NCI-H2196 (cell line): ENCODE measurements at regions not wholly inside any gene's neighbourhood (a gene's known extent, or its start where the extent isn't known, plus 50 kb on each side); places are given as distances from the start of the nearest gene placed in this dataset.
"Not testable (repeated sequence)": the region's sequence is repeated elsewhere in the genome, so short reads cannot be mapped to it uniquely, and the experiment has no call there.

Experiments
- DNase-seq: peaks from one replicate; lab custom pipeline; 2025; ENCODE audit not compliant: unreplicated experiment; lab: John Stamatoyannopoulos, UW

- DNase-seq: no peak
These were observed 255.0 kb upstream of the ZFP64 start for GRCh38 chr20:52446421-52447224.

- DNase-seq: no peak
These were observed 252.9 kb upstream of the ZFP64 start for GRCh38 chr20:52444455-52444854.

DNA sequence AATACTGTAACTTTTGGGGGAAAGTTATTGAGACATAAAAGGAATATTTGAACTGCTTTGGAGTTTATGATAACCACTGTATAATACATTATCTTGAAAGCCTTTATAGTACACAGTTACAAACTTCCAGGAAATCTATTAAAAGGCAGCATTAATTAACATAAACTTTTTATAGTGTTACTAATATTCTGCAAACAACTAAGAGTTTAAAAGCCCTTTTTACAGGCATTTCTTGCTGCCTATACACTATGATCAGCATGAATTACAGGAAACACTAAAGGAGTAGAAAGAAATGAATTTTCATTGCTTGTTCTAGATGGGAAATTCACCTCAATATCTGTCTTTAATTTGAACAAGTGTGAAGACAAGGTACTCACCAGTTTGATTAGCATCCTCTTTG is 252.3 kb upstream of the ZFP64 start:
- DNase-seq: no peak

DNA sequence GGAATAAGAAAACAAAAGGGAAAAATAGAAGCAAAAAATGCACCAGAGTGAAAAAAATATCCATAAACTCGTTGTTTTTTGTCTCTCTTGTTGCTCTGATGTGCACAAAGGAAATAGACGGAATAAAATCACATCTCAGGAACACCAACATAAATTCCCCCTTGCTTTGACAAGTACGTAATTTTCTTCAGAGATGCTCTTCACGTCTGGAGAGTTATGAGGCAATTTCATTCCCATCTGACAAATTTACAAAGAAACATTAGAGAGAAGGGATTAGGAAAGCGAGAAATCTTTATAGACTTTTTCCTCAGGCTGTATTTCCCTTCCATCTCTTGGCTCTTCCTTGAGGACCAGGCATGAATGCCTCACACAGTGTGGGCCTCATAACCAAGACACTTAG is 250.1 kb upstream of the ZFP64 start:
- no peak for DNase-seq

- no peak for DNase-seq
These were observed 247.8 kb upstream of the ZFP64 start for GRCh38 chr20:52439375-52439774.

DNA sequence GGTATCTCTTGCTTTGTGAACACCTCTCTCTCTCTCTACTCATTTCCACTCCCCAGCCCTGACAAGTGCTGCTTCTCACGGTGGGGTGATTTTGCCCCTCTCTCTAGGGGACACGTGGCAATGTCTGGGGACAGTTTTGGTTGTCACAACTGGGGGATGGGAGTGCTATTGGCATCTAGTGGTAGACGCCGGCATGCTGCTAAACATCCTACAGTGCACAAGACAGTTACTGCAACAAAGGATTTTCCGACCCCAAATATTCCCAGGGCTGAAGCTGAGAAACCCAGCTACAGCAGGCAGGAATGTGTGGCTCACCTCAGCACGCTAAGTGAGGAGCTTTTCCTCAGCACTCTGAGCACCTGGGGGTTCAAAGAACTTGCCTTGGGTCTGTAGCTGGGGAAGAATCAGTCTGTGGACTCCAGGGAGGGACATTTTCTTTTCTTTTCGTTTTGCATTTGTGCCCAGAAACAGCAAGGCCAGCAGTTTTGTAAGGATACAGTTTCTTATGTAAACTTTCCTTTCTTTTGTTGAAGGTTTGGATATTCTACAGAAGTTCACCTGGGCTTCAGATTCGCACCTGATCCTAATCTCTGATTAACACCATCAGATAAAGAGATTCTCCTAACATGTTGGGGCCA is 246.9 kb upstream of the ZFP64 start:
- no peak for DNase-seq

GRCh38 chr20:52434453-52434852 is 242.9 kb upstream of the ZFP64 start:
- DNase-seq: no peak

DNA sequence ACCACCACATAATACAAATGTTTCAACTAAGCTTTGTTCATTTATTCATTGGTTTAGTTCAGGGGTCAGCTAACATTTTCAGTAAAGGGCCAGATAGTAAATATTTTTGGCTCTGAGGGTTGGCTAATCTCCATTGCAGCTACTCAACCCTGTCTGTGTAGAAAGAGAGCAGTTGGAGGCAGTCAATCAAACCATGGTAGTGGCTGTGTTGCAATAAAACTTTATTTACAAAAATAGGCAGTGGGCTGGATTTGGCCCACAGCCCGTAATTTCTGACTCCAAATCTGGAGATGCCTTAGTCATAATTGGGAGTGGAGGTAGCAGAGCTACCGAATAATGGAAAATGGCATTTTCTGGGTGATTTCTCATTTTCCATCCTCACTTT is 242.5 kb upstream of the ZFP64 start:
- DNase-seq: no peak

GRCh38 chr20:52433326-52434040 is 241.9 kb upstream of the ZFP64 start:
- no peak for DNase-seq

GRCh38 chr20:52432740-52433139 is 241.2 kb upstream of the ZFP64 start:
- DNase-seq: no peak

DNA sequence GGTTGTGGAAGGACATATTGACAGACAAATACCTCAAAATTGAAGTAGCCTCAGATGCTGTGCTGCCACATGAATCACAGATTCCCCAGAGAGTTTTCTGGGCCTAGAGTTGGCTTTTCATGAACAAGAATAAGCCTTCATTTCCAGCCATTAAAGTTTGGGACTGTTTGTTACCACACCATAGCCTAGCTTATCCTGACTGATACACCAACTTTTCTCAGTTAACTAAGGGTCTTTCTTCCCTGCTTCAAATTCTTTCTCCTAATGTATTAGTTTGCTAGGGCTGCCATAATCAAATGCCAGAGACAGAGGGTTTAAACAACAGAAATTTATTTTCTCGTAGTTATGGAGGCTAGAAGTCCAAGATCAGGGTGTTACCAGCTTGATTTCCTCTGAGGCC is 237.4 kb upstream of the ZFP64 start:
- no peak for DNase-seq

DNA sequence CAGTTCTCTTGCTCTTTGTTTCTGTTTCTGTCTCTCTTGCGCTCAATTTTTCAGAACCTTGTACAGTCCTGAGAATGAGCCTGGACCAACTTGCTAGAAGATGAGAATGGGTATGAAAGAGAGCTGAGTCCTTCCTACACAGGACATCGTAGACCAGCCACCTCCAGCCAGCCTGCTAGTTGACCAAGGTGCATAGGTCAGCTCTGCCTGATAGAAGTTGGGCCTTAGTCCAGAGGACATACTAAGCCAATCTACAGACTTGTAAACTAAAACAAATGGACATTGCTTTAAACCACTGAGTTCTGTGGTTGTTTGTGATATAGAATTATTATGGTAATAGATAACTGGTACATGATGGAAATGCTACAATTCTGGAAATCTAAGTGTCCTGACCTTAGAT is 236.4 kb upstream of the ZFP64 start:
- DNase-seq: no peak

- no peak for DNase-seq
These were observed 235.3 kb upstream of the ZFP64 start for GRCh38 chr20:52426856-52427255.

DNA sequence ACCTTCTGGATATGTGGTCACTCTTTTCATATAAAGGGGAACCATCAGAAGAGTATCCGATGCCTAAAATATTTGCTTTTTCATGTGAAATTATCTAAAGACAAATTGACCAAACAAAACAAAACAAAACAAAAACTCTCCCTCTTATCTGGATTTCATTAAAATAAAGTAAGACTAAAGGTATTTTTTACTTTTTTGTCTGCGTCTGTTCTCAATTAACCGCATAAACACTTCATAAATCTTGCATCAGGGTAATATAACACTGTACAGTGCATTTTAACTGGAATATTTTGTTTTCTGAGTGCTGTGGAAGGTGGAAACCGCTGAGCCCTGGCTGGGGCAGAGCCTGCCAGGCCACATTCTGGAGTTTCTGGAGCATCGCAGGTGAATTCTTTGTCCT is 234.1 kb upstream of the ZFP64 start:
- no peak for DNase-seq

DNA sequence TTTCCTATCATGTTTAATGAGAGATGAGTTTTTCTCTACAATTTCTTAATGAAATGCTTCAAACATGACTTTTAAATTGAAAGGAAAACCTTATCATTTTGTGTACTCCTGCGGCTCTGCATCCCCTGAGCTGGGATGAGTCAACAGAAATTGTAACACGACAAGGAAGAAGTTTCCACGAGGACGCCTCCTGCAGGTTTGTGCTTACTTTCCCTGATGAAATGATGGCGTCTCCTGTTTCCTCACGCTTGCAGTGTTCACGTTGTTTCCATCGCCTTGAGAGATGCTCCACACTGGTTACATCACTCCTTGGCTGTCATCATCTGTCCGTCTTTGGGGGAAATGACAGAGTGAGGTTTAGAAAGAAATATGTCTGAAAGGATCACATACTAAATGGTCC is 233.7 kb upstream of the ZFP64 start:
- DNase-seq: no peak

DNA sequence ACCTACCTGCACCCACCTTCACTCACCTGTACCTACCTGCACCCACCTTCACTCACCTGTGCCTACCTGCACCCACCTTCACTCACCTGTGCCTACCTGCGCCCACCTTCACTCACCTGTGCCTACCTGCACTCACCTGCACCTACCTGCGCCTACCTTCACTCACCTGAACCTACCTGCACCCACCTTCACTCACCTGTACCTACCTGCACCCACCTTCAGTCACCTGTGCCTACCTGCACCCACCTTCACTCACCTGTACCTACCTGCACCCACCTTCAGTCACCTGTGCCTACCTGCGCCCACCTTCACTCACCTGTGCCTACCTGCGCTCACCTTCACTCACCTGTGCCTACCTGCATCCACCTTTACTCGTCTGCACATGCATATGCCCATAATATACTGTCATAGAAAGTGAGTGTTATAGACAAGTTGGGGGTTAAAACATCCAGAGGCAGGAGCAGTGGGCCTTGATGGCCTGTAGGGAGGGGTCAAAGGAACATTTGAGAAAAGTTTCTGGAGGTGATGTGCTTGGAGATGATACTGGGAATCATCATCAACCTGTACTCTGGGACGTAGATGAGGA is 232.9 kb upstream of the ZFP64 start:
- DNase-seq: not testable (repeated sequence)

GRCh38 chr20:52423536-52424140 is 232.1 kb upstream of the ZFP64 start:
- DNase-seq: not testable (repeated sequence)

- no peak for DNase-seq
These were observed 231.2 kb upstream of the ZFP64 start for GRCh38 chr20:52422574-52423336.

- DNase-seq: no peak
These were observed 229.2 kb upstream of the ZFP64 start for GRCh38 chr20:52420805-52421204.

DNA sequence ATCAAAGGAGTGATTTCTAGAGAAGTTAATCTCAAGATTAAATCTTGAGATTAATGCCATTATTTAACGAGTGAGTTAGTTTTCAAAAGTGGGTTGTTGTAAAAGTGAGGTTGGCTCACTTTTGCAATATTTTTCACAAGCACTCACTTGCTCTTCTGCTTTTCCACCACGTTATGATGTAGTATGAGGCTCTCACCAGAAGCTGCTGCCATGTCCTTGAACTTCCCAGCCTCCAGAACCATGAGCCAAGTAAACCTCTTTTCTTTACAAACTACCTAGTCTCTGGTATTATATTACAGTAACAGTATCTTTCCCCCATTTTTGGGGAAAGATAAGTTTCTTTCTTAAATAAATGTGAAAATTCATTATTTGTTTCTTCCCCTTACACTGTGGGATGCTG is 227.6 kb upstream of the ZFP64 start:
- DNase-seq: no peak

DNA sequence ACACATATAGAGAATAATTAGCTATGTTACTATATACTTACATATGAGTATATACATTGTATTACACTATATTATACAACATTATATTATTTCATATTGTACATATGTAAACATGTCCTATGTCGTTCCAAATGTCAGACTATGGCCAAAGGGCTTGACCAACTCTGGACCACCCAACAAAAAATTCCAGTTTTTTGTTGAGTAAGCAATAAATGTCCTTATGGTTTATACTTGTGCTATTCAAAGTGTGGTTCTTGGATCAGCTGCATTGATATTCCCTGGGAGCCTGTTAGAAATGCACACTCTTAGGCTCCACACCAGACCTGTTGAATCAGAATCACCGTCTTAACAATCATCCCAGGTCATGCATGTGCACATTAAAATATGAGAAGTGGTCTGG is 225.4 kb upstream of the ZFP64 start:
- DNase-seq: no peak
